ENCODE measurements at regions not wholly inside any gene's neighbourhood (a gene's known extent, or its start where the extent isn't known, plus 50 kb on each side); places are given as distances from the start of the nearest gene placed in this dataset.

- peaks cover 9% of the 10 kb centered on the region for H3K9me3 Mint-ChIP-seq
- H3K27me3 Mint-ChIP-seq: no peaks in the 10 kb centered on the region
- ChIA-PET POLR2A (no interaction called here), CTCF (no interaction called here)
- intact Hi-C loops (cut with micrococcal nuclease): loop anchor here (1.0 kb wide), 1 partner anchor 8 kb away; no protein-coding TSS in a partner anchor
- H3K36me3 Mint-ChIP-seq (ENCODE audit: low read depth): peaks cover 16% of the 10 kb centered on the region
- H3K27ac Mint-ChIP-seq: peak overlapping the region; percentile 32
- no peak overlapping the region for H3K4me3 Mint-ChIP-seq
- DNase-seq (no peak), ATAC-seq (ENCODE audit: low read depth) (no peak)
- TF ChIP-seq CTCF (IDR thresholded peaks at IDR 0.05): no peak
- H3K4me1 Mint-ChIP-seq: peaks cover 41% of the 10 kb centered on the region
Observed at GRCh38 chr12:31828071-31828470, 99.2 kb upstream of the AMN1 start.

GRCh38 chr12:31822761-31823160 lies 93.9 kb upstream of the AMN1 start:
- DNase-seq (no peak), ATAC-seq (ENCODE audit: low read depth) (no peak)
- no peak overlapping the region for H3K27ac Mint-ChIP-seq
- no peaks in the 10 kb centered on the region for H3K27me3 Mint-ChIP-seq
- H3K4me1 Mint-ChIP-seq: peaks cover 15% of the 10 kb centered on the region
- H3K36me3 Mint-ChIP-seq (ENCODE audit: low read depth): peaks cover 10% of the 10 kb centered on the region
- CTCF ChIA-PET: no interaction called here
- peaks cover 6% of the 10 kb centered on the region for H3K9me3 Mint-ChIP-seq
- POLR2A ChIA-PET: interaction anchor here (0.6 to 1.2 kb wide), 3 partner anchors 10 to 299 kb away, joined by 3 to 4 read pairs (median 4); no protein-coding TSS in a partner anchor
- no peak for TF ChIP-seq CTCF (IDR thresholded peaks at IDR 0.05)
- intact Hi-C loops (cut with micrococcal nuclease): no loop called here
- H3K4me3 Mint-ChIP-seq: no peak overlapping the region

- DNase-seq (no peak), ATAC-seq (ENCODE audit: low read depth) (no peak)
- no peak for TF ChIP-seq CTCF (IDR thresholded peaks at IDR 0.05)
- Mint-ChIP-seq H3K4me1 (peaks cover 20% of the 10 kb centered on the region), H3K9me3 (peaks cover 5% of the 10 kb centered on the region), H3K4me3 (no peak overlapping the region), H3K27ac (no peak overlapping the region), H3K36me3 (ENCODE audit: low read depth) (peaks cover 10% of the 10 kb centered on the region), H3K27me3 (no peaks in the 10 kb centered on the region)
- intact Hi-C loops (cut with micrococcal nuclease): no loop called here
- ChIA-PET CTCF (no interaction called here), POLR2A (interaction anchor here (0.5 to 1.6 kb wide), 4 partner anchors 10 to 74 kb away, joined by 3 to 5 read pairs (median 4); no protein-coding TSS in a partner anchor)
Observed at GRCh38 chr12:31821484-31821883, 92.7 kb upstream of the AMN1 start.

- Mint-ChIP-seq H3K4me1 (peaks cover 22% of the 10 kb centered on the region), H3K36me3 (ENCODE audit: low read depth) (peaks cover 8% of the 10 kb centered on the region), H3K9me3 (peaks cover 3% of the 10 kb centered on the region), H3K4me3 (no peak overlapping the region), H3K27ac (no peak overlapping the region), H3K27me3 (no peaks in the 10 kb centered on the region)
- ChIA-PET CTCF (no interaction called here), POLR2A (interaction anchor here (0.7 to 2.0 kb wide), 4 partner anchors 10 to 139 kb away, joined by 3 to 5 read pairs (median 5); partner anchors contain the start of gene RESF1)
- DNase-seq: no peak
- TF ChIP-seq CTCF (IDR thresholded peaks at IDR 0.05): no peak
- no peak for ATAC-seq (ENCODE audit: low read depth)
- intact Hi-C loops (cut with micrococcal nuclease): loop anchor here (1.0 kb wide), 1 partner anchor 7 kb away; no protein-coding TSS in a partner anchor
Observed at GRCh38 chr12:31820832-31821231, 92.0 kb upstream of the AMN1 start.

GRCh38 chr12:31819427-31819826 lies 90.6 kb upstream of the AMN1 start:
- POLR2A ChIA-PET: interaction anchor here (0.6 to 2.0 kb wide), 4 partner anchors 54 to 235 kb away, joined by 3 to 5 read pairs (median 4); partner anchors contain the start of gene RESF1
- no peaks in the 10 kb centered on the region for H3K9me3 Mint-ChIP-seq
- intact Hi-C loops (cut with micrococcal nuclease): loop anchor here (10.0 kb wide), 1 partner anchor 415 kb away; no protein-coding TSS in a partner anchor
- ATAC-seq (ENCODE audit: low read depth): no peak
- H3K36me3 Mint-ChIP-seq (ENCODE audit: low read depth): peaks cover 3% of the 10 kb centered on the region
- no peak overlapping the region for H3K4me3 Mint-ChIP-seq
- no peak overlapping the region for H3K27ac Mint-ChIP-seq
- H3K27me3 Mint-ChIP-seq: no peaks in the 10 kb centered on the region
- no peak for TF ChIP-seq CTCF (IDR thresholded peaks at IDR 0.05)
- no peak for DNase-seq
- peaks cover 22% of the 10 kb centered on the region for H3K4me1 Mint-ChIP-seq
- CTCF ChIA-PET: no interaction called here
